Embryonic facial prominence (tissue), 1 donor: ENCODE measurements at regions not wholly inside any gene's neighbourhood (a gene's known extent, or its start where the extent isn't known, plus 50 kb on each side); places are given as distances from the start of the nearest gene placed in this dataset.

ENCODE experiments used
- DNase-seq: peaks from one replicate; pipeline ENCODE4 v3.0.0-alpha.2; 2016; ENCODE audit errors: extremely low spot score

DNA sequence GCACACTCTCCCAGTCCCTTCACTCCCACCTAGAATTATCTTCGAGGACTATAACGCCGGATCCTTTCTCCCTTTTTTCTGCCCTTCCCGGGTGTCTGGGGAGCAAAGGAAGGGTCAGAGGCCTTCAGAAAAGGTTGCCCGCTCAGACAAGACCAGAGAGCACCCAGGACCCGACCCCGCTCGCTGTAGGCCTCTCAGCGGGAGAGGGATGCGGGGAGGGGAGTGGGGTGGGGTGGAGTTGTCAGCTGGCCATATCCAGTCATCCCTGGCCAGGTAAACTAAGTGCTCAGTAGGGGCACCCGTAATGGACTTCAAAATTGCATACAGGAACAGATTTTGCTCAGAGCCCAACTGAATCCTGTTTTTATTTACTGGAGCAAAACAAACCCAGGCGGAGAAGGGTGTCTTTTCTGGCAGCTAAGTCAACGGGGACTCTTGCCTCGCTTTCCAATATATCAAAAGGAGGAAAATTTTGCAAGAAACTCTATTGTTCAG, 65.0 kb downstream of the NOL4 start:
- no peak for DNase-seq

DNA sequence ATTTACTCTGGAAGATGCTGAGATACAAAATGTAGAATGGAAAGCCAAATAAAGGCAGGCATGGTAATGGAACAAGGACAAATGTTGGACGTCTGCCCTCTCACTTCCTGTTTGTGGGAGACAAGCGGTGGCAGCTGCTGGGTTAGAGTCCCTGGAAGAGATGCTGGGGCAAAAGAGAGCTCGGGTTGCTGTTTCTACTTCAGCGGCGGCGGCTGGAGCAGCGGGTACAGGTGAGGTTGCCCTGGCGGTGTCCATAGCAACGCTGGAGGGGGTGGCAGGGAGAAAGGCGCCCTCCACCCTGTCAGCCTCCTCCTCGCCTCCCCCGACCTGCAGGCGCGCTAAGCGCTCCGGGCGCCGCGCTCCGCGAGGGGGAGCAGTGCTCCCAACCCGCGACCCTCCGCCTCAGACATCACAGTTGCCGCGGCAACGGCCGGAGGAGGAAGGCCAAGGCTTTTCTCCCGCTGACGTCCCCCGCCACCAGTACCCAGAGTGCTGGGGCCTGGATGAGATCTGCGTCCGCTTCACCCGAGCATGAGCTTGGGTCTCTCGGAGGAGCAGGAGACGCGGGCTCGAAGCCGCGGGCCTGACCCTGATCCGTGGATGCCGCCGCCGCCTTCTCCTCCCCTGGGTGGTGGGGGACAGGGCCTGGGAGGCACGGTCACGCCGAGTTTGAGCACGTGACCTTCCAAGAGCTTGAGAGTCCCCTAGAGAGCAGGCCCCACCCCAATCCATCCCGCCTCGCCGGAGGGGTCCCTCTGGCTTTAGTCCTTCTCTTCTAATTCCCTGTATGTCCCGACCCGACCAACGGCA, 65.6 kb downstream of the NOL4 start:
- peak; percentile 20 for DNase-seq

DNA sequence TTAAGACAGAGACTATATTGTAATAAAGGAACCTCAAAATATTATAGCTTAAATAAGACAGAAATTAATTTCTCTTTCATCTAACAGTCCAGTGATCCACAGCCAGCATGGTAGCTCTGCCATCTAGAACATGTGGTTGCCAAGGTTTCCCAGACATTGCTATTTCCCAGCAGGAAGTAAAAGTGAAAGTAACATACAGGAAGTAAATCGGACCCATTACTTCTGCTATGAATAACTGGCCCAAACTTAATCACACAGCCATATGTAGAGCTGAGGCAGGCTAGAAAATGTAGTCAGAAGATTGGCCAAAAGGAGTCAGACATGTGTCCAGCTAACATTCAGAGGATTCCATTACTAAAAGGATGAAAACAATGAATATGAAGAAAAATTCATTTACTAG, 71.0 kb downstream of the NOL4 start:
- no peak for DNase-seq

DNA sequence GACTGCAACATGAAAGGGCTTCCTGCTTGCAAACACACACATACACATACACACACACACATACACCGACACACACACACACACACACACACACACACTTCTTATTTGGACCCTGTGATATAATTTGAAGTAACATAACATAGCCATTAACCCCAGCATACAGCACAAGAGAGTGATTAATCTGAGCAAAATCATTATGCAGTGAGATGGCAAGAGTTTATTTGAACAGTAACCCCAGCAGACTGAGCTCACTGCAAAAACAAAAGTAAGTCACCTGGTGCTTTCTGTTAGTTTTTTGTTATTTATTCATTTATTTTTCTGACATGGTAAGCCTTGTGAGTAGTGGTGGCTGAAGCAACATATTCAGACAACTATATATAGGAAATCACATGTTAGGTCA, 93.7 kb downstream of the NOL4 start:
- no peak for DNase-seq

DNA sequence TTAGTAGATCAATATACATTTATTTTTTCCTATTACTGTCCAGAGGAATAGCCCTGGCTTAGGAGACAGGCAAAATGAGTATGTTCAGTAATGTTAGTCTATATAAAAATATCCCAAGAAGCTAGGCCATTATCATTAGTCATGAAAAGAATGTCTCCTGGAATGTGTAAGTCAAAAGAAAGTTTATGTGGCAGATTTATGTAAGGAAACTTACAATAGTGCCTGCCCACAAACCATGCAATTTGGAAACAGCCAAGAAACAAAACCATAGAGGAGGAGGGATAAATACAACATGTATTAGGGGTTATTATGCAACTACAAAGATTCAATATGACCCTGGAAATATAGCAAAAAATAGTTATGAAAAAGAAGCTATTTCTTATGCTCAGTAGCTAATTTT, 96.3 kb downstream of the NOL4 start:
- DNase-seq, result no peak

DNA sequence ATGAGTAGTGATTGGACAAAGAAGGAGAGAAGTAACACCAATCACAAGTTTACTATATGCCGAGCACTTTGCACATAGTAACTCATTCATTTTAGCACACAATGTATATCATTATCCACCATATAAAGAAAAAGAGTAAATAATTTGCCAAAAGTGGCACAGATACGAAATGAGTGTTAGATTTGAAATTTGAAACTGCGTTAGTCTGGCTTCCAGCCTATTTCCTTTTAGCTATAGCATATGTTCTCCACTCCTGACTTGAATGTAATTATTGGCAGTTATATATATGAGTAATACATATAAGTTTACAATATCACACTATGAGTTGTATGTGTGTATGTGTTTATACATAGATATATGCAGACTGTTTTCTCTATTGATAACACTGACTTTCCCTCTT, 98.6 kb downstream of the NOL4 start:
- DNase-seq, result no peak

DNA sequence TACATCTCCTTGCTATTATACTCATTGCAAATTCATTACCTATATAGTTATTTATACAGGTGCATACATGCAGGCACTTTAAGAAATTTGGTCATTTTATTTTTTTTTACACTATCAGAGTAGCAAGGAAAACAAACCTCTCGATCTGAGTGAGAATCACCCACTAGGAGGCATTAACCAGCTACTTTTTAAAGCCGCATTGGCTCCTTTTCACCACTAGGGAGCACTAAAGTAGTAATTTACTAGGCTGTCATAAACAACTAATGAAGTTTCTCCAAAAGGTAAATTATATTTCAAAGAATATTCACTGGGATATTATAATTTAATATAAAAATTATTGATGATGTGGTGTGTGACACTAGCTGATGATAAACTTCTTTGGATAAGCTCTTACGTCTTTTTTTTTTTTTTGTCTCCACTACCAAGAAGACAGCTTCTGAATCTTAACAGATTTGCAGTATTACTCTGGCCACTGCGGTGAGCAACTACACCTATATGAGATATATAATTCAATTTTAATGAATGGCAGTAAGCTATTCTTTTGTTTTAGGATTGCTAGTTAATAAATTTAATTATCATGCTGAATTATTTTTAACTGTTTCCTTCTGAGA, 101.9 kb downstream of the NOL4 start:
- no peak for DNase-seq

DNA sequence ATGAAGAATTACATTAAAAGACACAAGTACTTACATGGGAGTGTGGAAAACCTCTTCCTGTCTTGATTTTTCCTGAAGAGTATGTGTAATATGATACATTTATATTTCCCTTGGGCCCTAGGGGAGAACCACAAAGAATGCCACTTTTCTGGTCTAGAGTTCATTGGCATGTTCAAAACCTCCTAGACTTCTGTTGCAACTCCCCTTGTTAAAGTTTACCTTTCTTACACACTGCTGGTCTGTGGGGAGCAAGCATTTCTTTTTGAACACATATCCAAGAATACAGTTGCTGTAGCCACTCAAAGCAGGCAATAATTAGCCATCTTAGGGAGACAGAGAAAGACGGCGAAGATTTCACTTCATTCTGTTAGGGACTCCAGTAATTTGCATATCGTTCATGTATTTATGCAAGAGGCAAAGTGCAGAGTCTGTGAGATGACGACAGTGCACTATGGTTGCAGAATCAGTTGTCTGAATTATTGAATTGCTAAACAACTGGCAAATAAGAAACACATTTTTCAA, 103.5 kb downstream of the NOL4 start:
- DNase-seq, result peak; percentile 38

DNA sequence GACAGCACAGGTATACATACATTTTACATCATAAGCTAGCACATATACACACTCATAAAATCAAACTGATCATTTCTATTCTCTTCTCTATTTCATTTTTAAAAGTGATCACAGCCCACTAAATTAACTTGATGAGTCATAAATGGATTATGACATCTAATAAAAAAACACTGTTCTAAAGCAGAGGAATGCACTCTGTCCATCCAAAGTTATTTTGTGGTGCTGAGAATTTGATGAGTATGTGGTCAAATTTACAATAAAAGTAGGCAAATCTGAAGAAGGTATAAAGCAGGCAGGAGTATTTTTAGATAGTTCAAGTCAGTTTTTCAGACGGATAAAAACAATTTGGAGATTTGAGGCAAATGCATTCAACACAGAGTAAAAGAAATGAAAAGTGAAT, 104.4 kb downstream of the NOL4 start:
- no peak for DNase-seq

DNA sequence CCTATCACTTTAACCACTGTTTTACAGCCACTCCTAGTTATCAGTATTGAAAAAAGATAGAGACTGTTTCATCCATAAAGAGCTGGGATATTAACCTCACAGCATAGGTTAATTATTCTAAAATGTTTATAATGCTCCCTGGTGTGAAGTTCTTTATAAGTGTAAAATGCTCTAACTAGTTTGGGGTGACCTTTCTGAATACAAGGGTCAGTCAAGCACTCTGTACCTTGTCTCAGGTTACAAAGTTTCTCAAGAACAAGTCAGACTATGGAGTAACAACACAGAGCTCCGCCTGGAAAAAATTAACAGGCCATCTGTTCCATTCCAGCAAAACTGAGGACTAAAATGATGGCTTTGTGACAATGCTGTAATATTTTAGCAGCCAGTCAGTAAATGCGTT, 107.4 kb downstream of the NOL4 start:
- DNase-seq, result no peak

DNA sequence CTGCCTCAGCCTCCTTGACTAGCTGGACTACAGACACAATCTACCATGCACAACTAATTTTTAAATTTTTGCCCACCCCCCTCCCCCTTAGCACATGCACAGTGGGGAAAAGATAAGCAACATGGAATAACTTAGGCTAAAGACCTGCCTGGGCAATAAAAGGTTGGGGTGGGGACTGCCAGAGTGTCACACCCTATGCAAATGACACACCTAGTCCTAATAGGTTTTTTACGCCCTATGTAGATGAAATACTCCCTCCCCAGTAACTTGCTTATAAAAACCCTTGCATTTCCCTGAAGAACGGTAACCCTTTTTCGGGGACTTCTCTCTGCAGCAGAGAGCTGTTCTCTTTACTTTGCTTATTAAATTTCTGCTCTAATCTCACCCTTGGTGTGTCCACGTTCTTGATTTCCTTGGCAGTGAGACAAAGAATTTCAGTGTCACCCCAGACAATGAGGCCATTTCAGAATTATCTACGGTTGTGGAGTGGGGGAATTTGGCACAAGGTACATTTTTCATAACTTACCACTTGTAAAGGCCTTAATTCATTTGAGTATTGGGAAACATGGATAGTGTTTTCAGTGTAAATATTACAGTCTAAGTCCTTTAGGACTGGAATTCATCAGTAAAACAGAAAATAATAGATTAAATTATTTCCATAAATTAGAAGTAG, 109.2 kb downstream of the NOL4 start:
- no peak for DNase-seq

DNA sequence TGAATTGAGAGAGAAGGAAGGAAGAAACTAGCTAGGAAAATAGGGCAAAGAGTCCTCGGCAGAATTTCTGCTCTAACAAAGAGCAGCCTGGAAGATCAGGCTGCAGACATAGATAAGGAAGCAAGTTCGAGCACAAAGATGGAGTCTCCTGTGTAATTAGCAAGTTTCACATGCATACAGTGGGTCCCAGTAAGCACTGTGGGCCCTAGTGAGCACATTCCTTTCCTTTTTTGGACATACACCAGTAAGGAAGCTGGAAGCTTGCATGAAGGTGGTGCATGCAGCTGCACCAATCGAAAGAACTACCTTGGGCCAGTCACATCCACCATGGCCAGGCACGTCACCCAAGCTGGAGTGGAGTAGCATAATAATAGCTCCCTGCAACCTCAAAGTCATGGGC, 109.7 kb downstream of the NOL4 start:
- no peak for DNase-seq

DNA sequence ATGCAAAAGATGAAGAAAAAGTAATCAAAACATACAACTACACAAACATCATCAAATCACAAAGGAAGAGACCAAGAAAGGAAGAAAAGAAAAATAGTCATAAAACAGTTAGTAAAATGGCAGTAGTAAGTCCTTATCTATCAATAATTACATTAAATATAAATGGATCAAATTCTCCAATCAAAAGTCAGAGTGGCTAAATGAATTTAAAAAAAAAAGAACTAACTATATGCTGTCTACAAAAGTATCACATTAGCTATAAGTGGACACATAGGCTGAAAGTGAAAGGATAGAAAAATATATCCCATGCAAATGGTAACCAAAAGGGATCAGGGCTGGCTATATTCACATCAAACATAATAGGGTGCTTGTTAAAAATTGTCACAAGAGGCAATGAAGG, 116.5 kb downstream of the NOL4 start:
- no peak for DNase-seq

DNA sequence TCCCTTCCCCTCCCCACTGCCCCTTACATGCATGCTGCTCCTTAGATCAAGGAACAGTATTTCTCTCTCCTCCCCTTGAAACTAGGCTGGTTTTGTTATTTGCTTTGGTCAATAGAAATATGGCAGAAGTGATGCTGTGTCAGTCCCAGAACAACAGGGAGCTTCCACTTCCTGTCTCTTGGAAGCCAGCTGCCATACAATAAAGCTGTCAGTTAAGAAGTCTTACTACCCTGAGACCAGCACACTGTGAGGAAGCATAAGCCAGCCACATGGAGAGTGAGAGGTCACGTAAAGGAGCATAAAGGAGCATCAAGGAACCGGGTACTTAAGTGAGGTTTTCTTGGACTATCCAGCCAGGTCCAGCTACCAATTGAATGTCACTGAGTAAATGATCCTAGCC, 126.6 kb downstream of the NOL4 start:
- DNase-seq, result no peak

DNA sequence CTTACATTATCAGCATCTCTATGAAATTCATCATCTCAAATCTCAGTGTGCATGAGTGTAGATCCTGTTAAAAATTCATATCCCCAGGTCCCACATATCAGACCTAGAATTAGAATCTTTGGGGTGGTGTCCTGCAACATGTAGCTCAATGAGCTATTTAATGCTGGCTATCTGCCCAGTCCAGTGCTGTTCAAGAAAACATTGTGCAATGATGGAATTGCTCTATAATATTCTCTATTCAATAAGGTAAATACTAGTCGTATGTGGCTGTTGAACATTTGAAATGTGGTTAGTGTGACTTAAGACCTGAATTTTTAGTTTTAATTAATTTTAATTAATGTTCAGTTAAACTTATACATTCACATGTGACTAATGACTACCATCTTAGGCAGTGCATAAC, 127.4 kb downstream of the NOL4 start:
- DNase-seq, result no peak

DNA sequence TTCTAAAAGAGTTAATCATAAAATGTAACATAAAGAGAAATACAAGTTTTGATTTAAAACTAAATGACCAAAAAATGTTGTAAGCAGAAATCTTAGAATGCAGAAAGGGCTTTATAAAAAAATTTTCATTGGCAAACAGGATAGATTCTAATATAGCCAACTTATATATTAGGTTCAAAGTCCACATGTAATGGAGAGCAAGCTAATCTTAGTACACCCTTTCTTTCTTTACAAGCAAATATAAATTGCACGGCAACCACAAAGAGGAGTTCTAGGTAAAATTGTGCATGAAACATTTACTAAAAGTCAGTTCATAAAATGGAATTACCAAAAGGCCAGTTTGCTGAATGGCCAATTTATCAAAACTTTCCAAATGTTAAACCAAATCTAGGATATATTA, 130.6 kb downstream of the NOL4 start:
- no peak for DNase-seq

DNA sequence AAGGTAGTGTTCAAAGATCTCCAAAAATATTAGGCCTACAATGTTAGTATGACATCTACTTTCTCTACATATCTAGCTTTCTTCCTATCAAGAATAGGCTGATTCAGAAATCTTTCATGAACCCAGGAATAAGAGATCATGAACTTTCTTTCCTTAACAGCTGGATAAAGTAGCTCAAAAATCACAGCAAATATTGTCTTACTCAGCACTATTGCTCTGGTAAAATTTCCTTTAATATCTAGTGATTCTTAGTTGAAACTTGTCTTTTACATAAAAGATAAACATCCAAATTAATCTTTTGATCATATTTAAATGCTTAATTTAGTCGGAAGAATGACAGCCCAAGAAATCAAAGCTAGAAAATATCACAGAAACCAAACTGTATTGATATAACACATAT, 131.9 kb downstream of the NOL4 start:
- no peak for DNase-seq

DNA sequence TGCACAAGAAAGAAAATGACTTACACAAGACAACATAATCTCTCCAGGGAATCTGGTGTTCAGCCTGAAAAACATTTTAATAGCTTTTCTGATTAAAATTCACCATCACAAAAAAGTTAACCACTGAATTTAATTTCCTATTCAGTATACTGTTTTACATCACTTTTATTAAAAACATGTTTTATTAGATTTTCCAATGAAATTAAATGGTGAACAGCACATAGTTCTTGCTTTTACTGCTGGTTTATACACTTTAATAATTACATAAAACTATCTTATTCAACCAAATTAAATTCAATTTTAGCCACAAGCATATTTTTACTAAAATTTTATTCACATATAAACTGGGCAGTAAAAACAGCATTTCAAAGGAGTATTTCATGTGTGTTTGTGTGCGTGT, 138.3 kb downstream of the NOL4 start:
- DNase-seq, result no peak

DNA sequence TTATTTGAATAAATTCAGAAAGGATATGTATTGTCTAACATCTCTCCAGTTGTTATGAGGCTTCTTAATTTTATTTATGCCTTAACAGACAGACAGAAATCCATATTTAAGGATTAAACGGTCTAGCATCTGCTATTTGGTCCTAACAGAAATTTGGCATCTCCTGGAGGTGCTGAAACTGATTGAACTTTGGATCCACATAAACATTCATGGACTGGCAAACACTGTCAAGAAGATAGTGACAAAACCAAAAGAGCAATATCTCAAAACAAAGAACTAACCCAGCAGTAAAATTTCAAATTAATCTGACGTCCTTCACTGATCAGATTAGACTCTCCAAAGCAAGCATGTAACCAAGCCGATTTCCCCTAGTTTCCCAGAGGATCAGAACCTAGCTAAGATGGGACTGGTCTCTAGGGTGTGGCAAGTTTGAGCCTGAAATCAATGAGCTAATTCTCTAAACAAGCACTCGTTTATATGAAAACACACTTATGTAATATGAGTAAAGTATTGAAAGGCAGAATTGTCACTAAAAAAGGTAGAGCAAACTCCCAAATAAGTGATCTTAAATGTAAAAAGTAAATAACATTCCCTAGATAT, 139.5 kb downstream of the NOL4 start:
- DNase-seq, result no peak

DNA sequence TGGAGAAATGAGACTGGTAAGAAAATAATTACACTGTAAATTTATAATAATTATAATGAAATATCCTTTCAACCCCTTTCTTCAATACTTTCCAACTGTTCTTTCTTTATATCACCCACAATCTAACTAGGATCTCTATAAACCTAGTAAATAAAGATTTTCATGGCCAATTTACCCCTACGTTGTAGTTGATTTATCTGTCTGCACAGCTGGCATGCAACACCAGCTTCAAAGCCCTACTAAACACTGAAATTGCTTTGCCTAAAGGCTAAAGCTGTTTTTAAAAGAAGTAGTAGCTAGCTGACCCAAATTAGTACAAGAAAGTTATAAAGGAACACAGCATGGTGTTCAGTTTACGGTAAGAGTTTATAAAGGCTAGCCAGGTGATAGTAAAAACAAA, 140.1 kb downstream of the NOL4 start:
- DNase-seq, result no peak

DNA sequence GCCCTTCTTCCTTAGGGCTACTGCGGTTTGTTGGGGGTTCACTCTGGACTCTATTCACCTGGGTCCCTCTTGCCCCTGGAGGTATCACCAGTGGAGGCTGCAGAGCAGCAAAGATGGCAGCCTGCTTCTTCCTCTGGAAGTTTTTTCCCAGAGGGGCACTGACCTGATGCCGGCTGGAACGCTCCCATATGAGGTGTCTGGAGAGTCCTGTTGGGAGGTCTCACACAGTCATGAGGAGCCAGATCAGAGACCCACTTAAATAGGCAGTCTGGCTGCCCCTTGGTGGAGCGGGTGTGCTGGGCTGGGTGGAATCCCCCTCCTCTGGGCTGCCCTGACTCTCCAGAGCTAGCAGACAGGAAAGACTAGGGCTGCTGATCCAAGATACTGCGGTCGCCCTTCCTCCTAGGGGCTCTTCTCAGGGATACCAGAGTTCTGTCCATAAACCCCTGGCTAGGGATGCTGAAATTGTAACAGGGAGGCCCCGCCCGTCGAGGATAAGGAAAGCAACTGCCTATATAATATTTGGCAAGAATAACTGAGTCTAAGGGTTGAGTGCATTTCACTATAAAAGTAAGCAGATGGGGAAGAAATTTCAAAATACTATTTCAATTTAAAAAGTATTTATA, 140.7 kb downstream of the NOL4 start:
- DNase-seq, result no peak

DNA sequence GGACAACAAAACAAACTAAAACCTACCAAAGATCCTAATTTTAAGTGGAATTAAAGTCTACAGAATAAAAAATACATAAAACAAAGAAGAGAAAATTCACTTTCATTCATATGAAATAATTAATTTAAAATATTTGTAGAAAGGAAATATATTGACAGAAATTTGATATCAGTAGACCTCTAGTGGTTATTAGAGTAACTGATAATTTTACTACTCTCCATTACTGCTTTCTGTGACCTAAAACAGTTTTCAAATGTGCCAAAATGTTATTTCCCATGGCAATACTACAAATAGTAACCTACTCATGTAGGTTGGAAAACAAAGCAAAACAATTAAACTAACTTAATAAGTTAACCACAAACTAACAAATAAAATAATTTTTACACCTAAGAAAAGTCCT, 147.1 kb downstream of the NOL4 start:
- no peak for DNase-seq
